C4-2B (cell line): ENCODE measurements at regions not wholly inside any gene's neighbourhood (a gene's known extent, or its start where the extent isn't known, plus 50 kb on each side); places are given as distances from the start of the nearest gene placed in this dataset.

Experiments used
- ZFX ChIP-seq: fragments of 450-650 bp; IDR thresholded peaks from 2 replicates; pipeline ENCODE4 v1.6.1; 2017
- TF ChIP-seq, protein P1 (sequence below): fragments of 450-650 bp; conservative IDR thresholded peaks from 2 replicates; pipeline ENCODE4 v1.5.1; 2017; ENCODE audit warnings: mild to moderate bottlenecking

DNA sequence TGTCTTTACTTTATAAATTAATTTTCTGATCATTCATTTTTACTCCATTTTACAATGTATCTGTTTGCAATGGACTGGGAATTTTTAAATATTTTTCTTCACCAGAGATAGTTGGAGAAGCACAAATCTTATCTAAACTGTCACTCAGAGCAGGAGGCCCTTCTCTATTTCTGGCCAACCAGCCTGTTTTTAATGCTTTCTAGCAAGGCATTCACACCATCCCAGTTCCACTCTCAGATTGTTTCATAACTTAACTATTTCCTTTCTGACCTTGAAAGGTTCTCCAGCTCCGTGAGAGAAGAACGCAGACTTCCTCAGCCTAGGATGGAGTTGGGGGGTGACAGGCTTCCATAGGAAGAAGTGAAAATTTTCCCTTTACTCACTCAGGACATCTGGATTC, 155.8 kb downstream of the SKIDA1 start:
- TF ChIP-seq, protein P1, sequence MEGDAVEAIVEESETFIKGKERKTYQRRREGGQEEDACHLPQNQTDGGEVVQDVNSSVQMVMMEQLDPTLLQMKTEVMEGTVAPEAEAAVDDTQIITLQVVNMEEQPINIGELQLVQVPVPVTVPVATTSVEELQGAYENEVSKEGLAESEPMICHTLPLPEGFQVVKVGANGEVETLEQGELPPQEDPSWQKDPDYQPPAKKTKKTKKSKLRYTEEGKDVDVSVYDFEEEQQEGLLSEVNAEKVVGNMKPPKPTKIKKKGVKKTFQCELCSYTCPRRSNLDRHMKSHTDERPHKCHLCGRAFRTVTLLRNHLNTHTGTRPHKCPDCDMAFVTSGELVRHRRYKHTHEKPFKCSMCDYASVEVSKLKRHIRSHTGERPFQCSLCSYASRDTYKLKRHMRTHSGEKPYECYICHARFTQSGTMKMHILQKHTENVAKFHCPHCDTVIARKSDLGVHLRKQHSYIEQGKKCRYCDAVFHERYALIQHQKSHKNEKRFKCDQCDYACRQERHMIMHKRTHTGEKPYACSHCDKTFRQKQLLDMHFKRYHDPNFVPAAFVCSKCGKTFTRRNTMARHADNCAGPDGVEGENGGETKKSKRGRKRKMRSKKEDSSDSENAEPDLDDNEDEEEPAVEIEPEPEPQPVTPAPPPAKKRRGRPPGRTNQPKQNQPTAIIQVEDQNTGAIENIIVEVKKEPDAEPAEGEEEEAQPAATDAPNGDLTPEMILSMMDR, result no peak
- no peak for TF ChIP-seq ZFX
